ENCODE measurements at regions not wholly inside any gene's neighbourhood (a gene's known extent, or its start where the extent isn't known, plus 50 kb on each side); places are given as distances from the start of the nearest gene placed in this dataset.

DNA sequence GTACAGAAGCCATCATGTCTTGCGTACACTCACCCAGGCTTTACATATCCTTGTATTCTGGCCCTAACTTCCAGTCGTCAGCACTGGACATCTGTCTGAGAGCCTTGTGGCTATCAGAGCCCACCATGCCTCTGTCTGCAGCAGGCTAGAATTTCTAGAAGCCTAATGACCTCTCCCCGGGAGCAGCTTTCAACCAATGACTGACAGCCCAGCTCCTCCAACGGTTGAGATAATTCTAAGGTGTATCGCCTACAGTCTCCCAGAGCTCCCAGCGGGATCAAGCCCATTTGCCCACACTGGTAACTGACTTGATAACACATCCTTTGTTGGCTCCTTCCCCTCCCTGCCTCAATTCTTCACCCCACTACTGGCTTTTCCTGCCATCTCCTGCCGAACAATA, 562.8 kb downstream of the BCOR start:
- no peak for DNase-seq (ENCODE audit: low read depth)
- H3K36me3 ChIP-seq (ENCODE audit: control insufficient read depth, insufficient read depth, low read length): no peaks in the 10 kb centered on the region
- no peak overlapping the region for H3K4me3 ChIP-seq (ENCODE audit: low read depth, low read length)
- peaks cover 4% of the 10 kb centered on the region for H3K27me3 ChIP-seq (ENCODE audit: control insufficient read depth, insufficient read depth, low read length)
- no peak for TF ChIP-seq CTCF (IDR thresholded peaks at IDR 0.05; ENCODE audit: insufficient read depth, low read length, poor library complexity, severe bottlenecking)

DNA sequence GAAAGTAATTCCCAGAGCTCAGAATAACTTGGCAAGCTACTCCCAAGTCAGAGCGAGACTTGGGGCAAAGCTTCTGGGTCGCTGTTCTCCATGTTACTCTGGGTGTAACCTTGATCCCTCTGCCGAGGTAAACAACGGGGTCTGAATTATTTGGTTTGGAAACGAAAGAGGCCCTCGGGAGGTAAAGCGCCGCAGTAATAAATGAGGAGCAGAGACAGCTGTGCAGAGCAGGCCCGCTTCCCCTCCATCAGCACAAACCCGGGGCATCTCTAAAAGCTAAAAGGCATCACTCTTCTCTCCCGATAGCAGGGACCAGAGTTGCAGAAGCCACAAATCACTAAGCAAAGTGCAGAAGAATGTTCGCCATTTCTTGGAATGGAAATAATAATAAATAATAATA, 561.5 kb downstream of the BCOR start:
- Histone ChIP-seq H3K4me3 (ENCODE audit: low read depth, low read length) (no peak overlapping the region), H3K36me3 (ENCODE audit: control insufficient read depth, insufficient read depth, low read length) (no peaks in the 10 kb centered on the region), H3K27me3 (ENCODE audit: control insufficient read depth, insufficient read depth, low read length) (peaks cover 4% of the 10 kb centered on the region)
- TF ChIP-seq CTCF (IDR thresholded peaks at IDR 0.05; ENCODE audit: insufficient read depth, low read length, poor library complexity, severe bottlenecking): no peak
- DNase-seq (ENCODE audit: low read depth): no peak

- H3K27me3 ChIP-seq (ENCODE audit: control insufficient read depth, insufficient read depth, low read length): peaks cover 5% of the 10 kb centered on the region
- H3K36me3 ChIP-seq (ENCODE audit: control insufficient read depth, insufficient read depth, low read length): no peaks in the 10 kb centered on the region
- H3K4me3 ChIP-seq (ENCODE audit: low read depth, low read length): no peak overlapping the region
- DNase-seq (ENCODE audit: low read depth): no peak
- TF ChIP-seq CTCF (IDR thresholded peaks at IDR 0.05; ENCODE audit: insufficient read depth, low read length, poor library complexity, severe bottlenecking): no peak
Measured at GRCh38 chrX:39541881-39542280, 555.9 kb downstream of the BCOR start.

- H3K27me3 ChIP-seq (ENCODE audit: control insufficient read depth, insufficient read depth, low read length): peaks cover 5% of the 10 kb centered on the region
- no peak for DNase-seq (ENCODE audit: low read depth)
- no peak overlapping the region for H3K4me3 ChIP-seq (ENCODE audit: low read depth, low read length)
- no peak for TF ChIP-seq CTCF (IDR thresholded peaks at IDR 0.05; ENCODE audit: insufficient read depth, low read length, poor library complexity, severe bottlenecking)
- H3K36me3 ChIP-seq (ENCODE audit: control insufficient read depth, insufficient read depth, low read length): no peaks in the 10 kb centered on the region
Measured at GRCh38 chrX:39542316-39542715, 555.4 kb downstream of the BCOR start.

GRCh38 chrX:39550795-39551361, 546.9 kb downstream of the BCOR start:
- Histone ChIP-seq H3K36me3 (ENCODE audit: control insufficient read depth, insufficient read depth, low read length) (no peaks in the 10 kb centered on the region), H3K27me3 (ENCODE audit: control insufficient read depth, insufficient read depth, low read length) (no peaks in the 10 kb centered on the region), H3K4me3 (ENCODE audit: low read depth, low read length) (no peak overlapping the region)
- no peak for TF ChIP-seq CTCF (IDR thresholded peaks at IDR 0.05; ENCODE audit: insufficient read depth, low read length, poor library complexity, severe bottlenecking)
- no peak for DNase-seq (ENCODE audit: low read depth)

DNA sequence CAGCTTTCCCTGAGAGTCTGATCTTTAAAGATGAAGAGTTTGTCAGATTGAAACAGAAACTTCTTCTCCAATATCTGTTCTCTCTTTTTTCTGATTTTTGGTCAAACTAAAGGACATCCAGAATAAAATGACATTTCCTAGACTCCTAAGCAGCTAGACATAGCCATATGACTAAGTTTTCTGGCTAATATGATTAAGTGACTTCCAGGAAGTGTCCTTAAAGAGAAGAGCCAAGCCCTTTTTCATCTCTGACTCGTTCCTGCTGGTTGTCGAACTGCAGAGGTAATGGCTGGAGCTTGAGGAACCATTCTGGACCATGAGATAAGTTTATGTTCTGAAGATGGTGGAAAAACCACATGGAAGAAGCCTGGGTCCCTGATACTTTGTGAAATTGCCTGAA, 546.0 kb downstream of the BCOR start:
- Histone ChIP-seq H3K36me3 (ENCODE audit: control insufficient read depth, insufficient read depth, low read length) (no peaks in the 10 kb centered on the region), H3K4me3 (ENCODE audit: low read depth, low read length) (no peak overlapping the region), H3K27me3 (ENCODE audit: control insufficient read depth, insufficient read depth, low read length) (no peaks in the 10 kb centered on the region)
- no peak for TF ChIP-seq CTCF (IDR thresholded peaks at IDR 0.05; ENCODE audit: insufficient read depth, low read length, poor library complexity, severe bottlenecking)
- no peak for DNase-seq (ENCODE audit: low read depth)
